T-helper 1 cell treated with Interleukin-12 subunit alpha and Interleukin-12 subunit beta and Interleukin-4 antibody, amounts not matched to agents 30 μg/mL and 1 μg/mL, for 36 hours (primary cell): ENCODE measurements at regions not wholly inside any gene's neighbourhood (a gene's known extent, or its start where the extent isn't known, plus 50 kb on each side); places are given as distances from the start of the nearest gene placed in this dataset.
"Not testable (repeated sequence)": the region's sequence is repeated elsewhere in the genome, so short reads cannot be mapped to it uniquely, and the experiment has no call there.

Experiments used
- H3K27ac Mint-ChIP-seq: one replicate; pipeline ENCODE4 v1.8.0; 2021; ENCODE audit warnings: mild to moderate bottlenecking, mixed read lengths
- H3K27me3 Mint-ChIP-seq: one replicate; pipeline ENCODE4 v1.8.0; 2021; ENCODE audit warnings: low read depth, mixed read lengths
- H3K36me3 Mint-ChIP-seq: one replicate; pipeline ENCODE4 v1.8.0; 2021; ENCODE audit warnings: low read depth, mixed read lengths
- H3K4me1 Mint-ChIP-seq: one replicate; pipeline ENCODE4 v1.8.0; 2021; ENCODE audit warnings: low read depth, mixed read lengths
- H3K4me3 Mint-ChIP-seq: one replicate; pipeline ENCODE4 v1.8.0; 2021; ENCODE audit warnings: mild to moderate bottlenecking, moderate library complexity, mixed read lengths
- H3K9me3 Mint-ChIP-seq: one replicate; pipeline ENCODE4 v1.8.0; 2021; ENCODE audit warnings: mixed read lengths

DNA sequence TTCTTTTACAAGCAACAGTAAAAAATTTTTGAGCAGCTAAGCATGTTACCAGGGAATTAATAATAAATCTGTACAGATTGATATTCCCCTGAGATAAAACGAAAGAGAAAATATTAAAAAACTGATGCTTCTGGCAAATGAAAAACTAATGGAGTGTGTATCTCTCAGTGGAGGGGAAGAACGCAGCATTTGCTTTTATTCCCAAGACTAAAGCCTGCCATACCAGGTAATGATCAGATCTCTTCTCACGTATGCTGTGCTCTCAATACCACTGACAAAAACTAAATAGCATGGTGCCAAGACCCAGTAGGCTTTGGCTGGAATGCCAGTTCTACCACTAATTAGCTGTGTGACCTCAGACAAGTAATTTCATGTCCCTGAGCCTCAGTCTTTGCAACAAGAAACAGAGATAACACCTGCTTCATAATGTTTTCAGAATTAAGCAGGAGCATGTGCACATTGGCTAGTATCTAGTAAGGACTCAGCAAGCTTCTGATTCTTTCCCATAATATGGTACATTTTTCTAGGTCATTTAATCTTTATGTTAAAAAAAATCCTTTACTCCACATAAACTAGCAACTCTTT lies 179.6 kb downstream of the CENPC start:
- Mint-ChIP-seq H3K27me3 (no peaks in the 10 kb centered on the region), H3K9me3 (peaks cover 5% of the 10 kb centered on the region), H3K27ac (no peak overlapping the region), H3K4me3 (no peak overlapping the region), H3K4me1 (no peaks in the 10 kb centered on the region), H3K36me3 (no peaks in the 10 kb centered on the region)

DNA sequence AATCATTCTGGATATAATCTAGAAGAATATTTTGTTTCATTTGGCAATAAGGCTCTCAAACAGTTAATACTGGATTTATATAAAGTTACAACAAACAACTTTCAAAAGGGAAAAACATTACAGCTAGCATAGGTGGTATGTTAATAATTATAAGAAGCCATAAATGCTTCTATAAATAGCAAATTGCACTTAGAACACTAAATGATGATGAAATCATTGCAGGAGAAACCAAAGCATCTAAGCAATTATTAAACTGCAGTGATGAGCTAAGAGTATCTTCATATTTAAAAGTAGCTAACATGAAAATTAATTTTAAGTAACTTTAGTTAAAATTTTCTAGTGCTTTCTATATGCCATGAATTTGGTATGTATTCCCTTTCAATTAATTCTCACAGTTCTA lies 189.5 kb downstream of the CENPC start:
- H3K9me3 Mint-ChIP-seq: no peaks in the 10 kb centered on the region
- no peaks in the 10 kb centered on the region for H3K4me1 Mint-ChIP-seq
- peaks cover 3% of the 10 kb centered on the region for H3K27me3 Mint-ChIP-seq
- no peaks in the 10 kb centered on the region for H3K36me3 Mint-ChIP-seq
- no peak overlapping the region for H3K27ac Mint-ChIP-seq
- H3K4me3 Mint-ChIP-seq: no peak overlapping the region

DNA sequence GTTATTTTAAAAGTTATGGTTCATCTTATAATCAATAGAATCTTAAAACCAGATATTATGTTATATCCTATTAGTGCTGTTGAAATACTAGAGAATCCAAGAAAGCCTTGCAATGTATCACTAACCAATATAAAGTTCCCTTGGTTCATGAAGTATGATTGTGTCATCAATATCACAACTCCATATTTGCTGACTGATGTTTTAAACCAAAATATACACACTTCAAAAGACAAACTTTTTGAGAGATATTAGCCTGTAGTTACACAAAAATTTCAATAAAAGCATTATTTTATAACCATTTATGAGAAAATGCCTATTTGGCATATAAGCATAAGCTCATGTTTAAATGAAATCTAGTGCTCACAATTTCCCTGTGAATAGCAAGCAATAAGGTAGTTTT lies 198.6 kb downstream of the CENPC start:
- Mint-ChIP-seq H3K4me3 (no peak overlapping the region), H3K36me3 (no peaks in the 10 kb centered on the region), H3K9me3 (no peaks in the 10 kb centered on the region), H3K4me1 (no peaks in the 10 kb centered on the region), H3K27ac (no peak overlapping the region), H3K27me3 (no peaks in the 10 kb centered on the region)

DNA sequence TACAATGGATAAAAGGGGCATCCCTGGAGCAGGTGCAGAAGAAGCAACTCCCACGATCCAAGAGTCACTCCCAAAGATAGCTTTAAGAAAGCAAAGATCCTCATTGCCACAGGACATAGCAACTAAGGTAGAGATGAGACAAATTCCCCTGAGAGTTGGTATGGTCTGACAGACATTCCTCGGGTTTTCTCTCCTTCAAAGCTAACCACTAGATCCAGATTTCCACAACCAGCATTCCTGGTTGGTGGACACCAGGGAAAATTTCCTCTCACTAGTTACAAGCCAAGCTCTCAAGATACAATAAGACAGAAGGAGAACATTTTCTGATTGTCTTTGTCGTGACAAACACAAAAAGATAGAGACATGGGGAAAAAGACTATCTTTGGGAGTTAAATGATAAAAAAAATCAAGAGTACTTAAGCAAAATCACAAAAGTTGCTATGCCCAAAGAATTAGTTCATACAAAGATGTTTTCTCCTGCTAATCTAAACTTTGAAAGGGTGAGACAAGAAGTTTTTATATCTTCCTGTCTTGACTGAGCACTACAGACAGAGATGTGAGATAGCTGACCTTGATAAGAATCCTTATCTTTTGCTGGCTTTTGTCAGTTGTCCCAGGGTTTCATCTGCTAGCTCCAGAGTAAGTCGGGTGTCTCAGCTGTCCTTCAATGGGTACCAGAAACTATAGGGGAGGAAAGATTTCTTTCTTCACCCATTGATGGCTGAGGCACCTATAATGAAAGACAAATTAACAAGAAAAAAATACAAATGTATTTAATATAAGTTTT lies 200.5 kb downstream of the CENPC start:
- Mint-ChIP-seq H3K4me3 (no peak overlapping the region), H3K9me3 (no peaks in the 10 kb centered on the region), H3K27me3 (peaks cover under 1% of the 10 kb centered on the region), H3K27ac (no peak overlapping the region), H3K4me1 (no peaks in the 10 kb centered on the region), H3K36me3 (no peaks in the 10 kb centered on the region)

DNA sequence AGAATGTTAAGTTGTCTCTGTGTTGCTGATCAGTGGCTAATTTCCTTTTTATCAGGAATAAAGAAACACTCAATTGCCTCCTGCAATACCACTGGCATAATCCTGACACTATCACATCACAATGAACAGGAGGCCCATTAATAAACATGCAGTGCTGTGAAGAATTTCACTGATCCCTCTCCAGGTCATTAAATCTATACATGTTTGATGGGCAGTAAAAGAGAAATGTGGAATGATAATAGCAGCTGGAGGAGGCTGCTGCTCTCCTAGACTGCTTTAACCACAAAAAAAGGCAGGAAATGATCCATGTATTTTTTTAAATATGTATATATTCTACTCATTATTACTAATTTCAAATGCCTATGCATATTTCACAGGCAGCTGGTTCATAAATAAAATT lies 202.1 kb downstream of the CENPC start:
- no peak overlapping the region for H3K4me3 Mint-ChIP-seq
- H3K4me1 Mint-ChIP-seq: no peaks in the 10 kb centered on the region
- no peaks in the 10 kb centered on the region for H3K9me3 Mint-ChIP-seq
- H3K36me3 Mint-ChIP-seq: no peaks in the 10 kb centered on the region
- H3K27ac Mint-ChIP-seq: no peak overlapping the region
- peaks cover 4% of the 10 kb centered on the region for H3K27me3 Mint-ChIP-seq

DNA sequence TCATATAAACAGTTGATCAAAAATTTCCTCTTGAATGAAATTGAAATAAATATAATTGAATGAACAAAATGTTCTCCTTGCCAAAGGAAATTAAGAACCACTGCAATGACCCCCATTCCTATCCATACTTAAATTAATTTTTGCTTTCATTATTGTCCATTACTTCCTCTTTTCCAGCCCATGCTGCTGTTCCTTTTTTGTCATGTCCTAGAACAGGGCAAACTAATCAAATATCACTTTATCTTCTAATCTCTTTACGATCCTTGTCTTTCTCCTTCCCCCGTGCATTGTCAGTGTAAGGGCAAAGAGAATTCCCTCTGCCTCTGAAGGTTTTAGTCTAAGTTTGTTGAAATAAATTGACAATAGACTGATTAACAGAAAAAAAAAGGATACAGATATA lies 203.0 kb downstream of the CENPC start:
- Mint-ChIP-seq H3K27me3 (peaks cover 4% of the 10 kb centered on the region), H3K4me3 (no peak overlapping the region), H3K36me3 (no peaks in the 10 kb centered on the region), H3K9me3 (no peaks in the 10 kb centered on the region), H3K27ac (no peak overlapping the region), H3K4me1 (no peaks in the 10 kb centered on the region)

DNA sequence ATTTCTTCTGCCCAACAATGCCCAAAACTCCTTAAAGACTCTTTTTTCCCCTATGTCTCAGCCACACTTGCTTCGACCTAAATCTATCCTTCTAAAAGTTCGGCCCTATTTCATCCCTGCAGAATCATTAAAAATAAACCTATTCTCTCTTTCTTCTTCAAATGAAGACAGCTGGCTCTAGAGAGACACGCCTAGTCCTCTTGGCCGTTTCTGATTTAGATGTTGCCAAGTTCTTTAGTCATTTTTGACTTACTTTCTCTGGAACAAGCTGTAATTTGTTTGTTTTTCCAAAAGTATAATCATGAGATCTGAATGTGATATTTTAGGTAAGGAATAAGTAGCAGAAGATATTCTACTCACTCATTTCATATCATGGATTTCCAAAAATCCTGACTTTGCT lies 211.6 kb downstream of the CENPC start:
- Mint-ChIP-seq H3K4me1 (no peaks in the 10 kb centered on the region), H3K27ac (no peak overlapping the region), H3K9me3 (no peaks in the 10 kb centered on the region), H3K36me3 (no peaks in the 10 kb centered on the region), H3K27me3 (peaks cover 3% of the 10 kb centered on the region), H3K4me3 (no peak overlapping the region)

DNA sequence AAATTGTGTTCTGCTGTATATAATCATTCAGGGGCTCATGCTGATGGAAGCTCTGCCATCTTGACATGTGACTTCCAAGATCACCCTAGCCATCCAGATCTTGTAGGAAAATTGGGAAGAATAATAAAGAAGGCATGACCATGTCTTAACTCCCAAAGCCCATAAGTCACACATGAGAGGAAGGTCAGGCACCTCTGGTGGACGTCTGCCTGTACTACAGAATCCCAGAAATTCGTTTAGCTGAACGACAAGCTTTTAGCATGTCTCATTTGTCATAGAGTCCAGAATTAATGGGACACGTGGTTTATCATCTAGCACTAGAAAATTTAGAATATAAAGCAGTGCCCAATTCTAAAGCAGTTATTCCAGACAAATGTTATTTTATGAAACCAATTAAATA lies 212.7 kb downstream of the CENPC start:
- Mint-ChIP-seq H3K27ac (no peak overlapping the region), H3K27me3 (peaks cover 11% of the 10 kb centered on the region), H3K36me3 (no peaks in the 10 kb centered on the region), H3K4me3 (no peak overlapping the region), H3K4me1 (no peaks in the 10 kb centered on the region), H3K9me3 (no peaks in the 10 kb centered on the region)

DNA sequence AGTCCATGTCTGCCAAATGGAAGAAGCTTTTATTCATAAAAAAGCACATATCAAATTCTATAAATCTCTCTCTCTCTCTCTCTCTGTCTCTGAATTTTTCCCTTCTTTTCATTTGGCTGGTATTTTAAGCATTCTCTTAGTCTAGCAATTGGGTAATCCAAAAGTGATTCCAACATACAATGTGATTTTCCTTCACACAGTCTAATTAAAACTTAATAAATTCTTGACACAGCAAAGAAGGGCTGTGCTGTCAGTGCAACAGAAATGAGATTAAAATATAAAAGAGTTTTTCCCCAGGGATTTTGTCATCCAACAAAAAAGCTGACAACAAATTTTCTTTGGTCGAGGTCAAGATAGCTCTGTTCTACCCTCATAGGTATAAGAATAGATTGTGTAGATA lies 216.9 kb downstream of the CENPC start:
- no peaks in the 10 kb centered on the region for H3K4me1 Mint-ChIP-seq
- no peak overlapping the region for H3K4me3 Mint-ChIP-seq
- H3K27me3 Mint-ChIP-seq: peaks cover 13% of the 10 kb centered on the region
- no peaks in the 10 kb centered on the region for H3K9me3 Mint-ChIP-seq
- no peak overlapping the region for H3K27ac Mint-ChIP-seq
- H3K36me3 Mint-ChIP-seq: no peaks in the 10 kb centered on the region

DNA sequence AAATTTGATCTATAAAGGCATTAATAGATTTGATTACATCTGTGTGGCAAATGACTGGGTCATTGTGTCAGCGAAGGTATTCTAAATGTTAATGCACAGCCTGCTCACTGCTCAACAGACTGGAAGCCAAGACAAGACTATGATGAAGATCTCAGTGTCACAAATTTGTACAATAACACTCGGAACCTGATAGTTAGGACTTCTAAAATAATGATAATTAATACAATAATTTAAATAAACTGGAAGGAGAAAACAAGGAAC lies 217.4 kb downstream of the CENPC start:
- H3K27ac Mint-ChIP-seq: no peak overlapping the region
- no peaks in the 10 kb centered on the region for H3K36me3 Mint-ChIP-seq
- no peaks in the 10 kb centered on the region for H3K9me3 Mint-ChIP-seq
- H3K4me3 Mint-ChIP-seq: no peak overlapping the region
- H3K27me3 Mint-ChIP-seq: peaks cover 13% of the 10 kb centered on the region
- H3K4me1 Mint-ChIP-seq: no peaks in the 10 kb centered on the region

DNA sequence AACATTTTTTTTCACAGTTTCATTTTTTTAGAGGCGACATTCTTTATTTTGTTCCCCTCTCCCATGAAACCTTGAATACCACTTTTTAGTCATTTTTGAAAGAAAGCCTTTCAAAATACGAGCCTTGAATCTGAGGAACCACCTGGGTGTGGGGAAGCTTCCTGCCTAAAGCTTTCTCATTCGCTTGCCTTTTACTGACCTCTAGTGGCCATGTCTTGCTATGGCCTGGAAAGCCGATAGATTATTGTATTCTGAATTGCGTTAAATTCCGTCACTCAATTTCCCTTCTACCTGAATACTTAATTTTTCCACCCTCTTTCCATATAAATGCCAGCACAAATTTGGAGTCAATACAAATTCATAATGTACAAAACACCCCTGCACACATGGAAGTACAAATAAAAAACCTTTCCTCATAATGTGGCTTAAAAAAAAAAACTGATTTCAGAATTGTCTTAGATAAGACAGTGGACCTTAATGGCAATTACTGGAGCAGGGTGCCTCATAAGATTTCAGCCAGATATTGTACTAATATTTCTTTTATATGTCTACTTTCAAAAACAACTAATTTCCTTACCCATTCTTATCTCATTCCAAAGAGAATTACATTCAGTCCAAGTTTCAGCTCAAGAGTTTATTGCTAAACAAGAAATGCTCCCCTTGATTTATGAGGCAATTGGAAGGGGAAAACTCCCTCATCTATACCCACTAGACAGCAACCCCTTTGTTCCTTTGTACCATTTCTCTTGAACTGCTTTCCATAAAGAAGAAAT lies 217.9 kb downstream of the CENPC start:
- Mint-ChIP-seq H3K4me1 (no peaks in the 10 kb centered on the region), H3K27ac (no peak overlapping the region), H3K4me3 (no peak overlapping the region), H3K27me3 (peaks cover 13% of the 10 kb centered on the region), H3K36me3 (no peaks in the 10 kb centered on the region), H3K9me3 (no peaks in the 10 kb centered on the region)

DNA sequence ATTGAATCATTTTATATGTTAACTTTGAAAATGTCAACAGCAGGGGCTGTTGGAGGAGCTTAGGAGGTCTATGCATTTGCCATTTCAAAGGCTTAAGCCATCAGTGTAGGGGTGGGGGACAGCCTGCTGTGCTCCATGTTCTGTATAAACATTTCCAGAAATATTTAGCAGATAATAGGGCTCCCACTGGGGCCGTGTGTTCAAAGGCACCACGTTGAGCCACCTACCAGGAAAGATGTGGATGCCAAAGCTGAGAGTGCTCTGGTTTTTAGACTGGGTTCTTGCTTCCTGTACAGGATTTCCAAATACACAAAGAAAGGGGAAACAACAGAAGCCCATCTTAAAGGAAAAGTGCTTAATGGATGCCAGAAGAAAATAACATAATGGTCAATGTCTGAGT lies 219.5 kb downstream of the CENPC start:
- Mint-ChIP-seq H3K4me3 (no peak overlapping the region), H3K9me3 (no peaks in the 10 kb centered on the region), H3K4me1 (no peaks in the 10 kb centered on the region), H3K27me3 (peaks cover 13% of the 10 kb centered on the region), H3K36me3 (no peaks in the 10 kb centered on the region), H3K27ac (no peak overlapping the region)

DNA sequence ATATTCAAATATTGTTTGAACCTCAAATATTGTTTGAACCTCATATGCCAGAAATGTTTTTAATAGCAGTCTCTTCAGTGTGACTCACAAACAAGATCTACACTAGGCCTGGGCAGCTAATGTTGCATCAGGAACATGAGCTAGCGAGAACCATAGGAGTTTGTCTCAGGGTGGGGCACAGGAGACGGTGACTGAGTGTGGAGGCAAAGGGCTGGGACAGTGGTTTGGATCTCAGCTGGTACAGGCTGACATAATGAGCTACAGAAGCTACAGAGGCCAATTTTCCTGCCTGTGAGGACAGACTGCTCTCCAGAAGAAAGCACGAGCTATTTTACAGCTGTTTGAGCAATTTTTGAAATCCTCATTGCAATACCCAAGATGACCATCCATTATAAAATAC lies 224.7 kb downstream of the CENPC start:
- no peaks in the 10 kb centered on the region for H3K9me3 Mint-ChIP-seq
- H3K27me3 Mint-ChIP-seq: no peaks in the 10 kb centered on the region
- no peak overlapping the region for H3K4me3 Mint-ChIP-seq
- H3K4me1 Mint-ChIP-seq: no peaks in the 10 kb centered on the region
- H3K36me3 Mint-ChIP-seq: no peaks in the 10 kb centered on the region
- H3K27ac Mint-ChIP-seq: no peak overlapping the region

DNA sequence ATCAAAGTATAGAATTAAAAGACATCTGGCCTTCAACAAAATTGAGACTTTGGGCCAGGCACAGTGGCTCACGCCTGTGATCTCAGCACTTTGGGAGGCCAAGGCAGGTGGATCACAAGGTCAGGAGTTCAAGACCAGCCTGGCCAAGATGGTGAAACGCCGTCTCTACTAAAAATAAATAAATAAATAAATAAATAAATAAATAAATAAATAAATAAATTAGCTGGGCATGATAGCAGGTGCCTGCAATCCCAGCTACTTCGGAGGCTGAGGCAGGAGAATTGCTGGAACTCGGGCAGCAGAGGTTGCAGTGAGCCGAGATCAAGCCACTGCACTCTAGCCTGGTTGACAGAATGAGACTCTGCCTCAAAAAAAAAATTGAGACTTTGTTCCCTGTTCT lies 225.7 kb downstream of the CENPC start:
- H3K4me3 Mint-ChIP-seq, H3K9me3 Mint-ChIP-seq, H3K36me3 Mint-ChIP-seq, H3K27ac Mint-ChIP-seq, H3K27me3 Mint-ChIP-seq, H3K4me1 Mint-ChIP-seq: not testable (repeated sequence)

DNA sequence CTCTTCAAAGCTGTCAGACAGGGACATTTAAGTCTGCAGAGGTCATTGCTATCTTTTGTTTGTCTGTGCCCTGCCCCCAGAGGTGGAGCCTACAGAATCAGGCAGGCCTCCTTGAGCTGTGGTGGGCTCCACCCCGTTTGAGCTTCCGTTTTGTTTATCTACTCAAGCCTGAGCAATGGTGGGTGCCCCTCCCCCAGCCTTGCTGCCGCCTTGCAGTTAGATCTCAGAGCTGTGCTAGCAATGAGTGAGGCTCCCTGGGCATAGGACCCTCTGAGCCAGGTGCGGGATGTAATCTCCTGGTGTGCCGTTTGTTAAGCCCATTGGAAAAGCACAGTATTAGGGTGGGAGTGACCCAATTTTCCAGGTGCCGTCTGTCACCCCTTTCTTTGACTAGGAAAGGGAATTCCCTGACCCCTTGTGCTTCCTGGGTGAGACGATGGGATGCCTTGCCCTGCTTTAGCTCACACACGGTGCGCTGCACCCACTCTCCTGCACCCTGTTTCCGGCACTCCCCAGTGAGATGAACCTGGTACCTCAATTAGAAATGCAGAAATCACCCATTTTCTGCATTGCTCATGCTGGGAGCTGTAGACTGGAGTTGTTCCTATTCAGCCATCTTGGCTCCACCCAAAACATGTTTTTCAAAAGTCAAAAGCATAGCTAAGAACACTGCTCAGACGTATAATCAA lies 244.7 kb downstream of the CENPC start:
- not testable (repeated sequence) for H3K36me3 Mint-ChIP-seq, H3K9me3 Mint-ChIP-seq, H3K27ac Mint-ChIP-seq, H3K4me1 Mint-ChIP-seq, H3K27me3 Mint-ChIP-seq, H3K4me3 Mint-ChIP-seq
